ENCODE measurements at regions not wholly inside any gene's neighbourhood (a gene's known extent, or its start where the extent isn't known, plus 50 kb on each side); places are given as distances from the start of the nearest gene placed in this dataset.

GRCh38 chr12:125907351-125907750 lies 842.1 kb downstream of the AACS start:
- 42 to 69% (median 62%) methylated on average over 3 of the region's 3 CpGs for WGBS, 5 donors
- no peaks in the 10 kb centered on the region for H3K36me3 ChIP-seq
- no peak overlapping the region for H3K27ac ChIP-seq
- no peak for DNase-seq
- no peak for TF ChIP-seq POLR2A (IDR thresholded peaks at IDR 0.05)
- no peak for TF ChIP-seq EP300 (IDR thresholded peaks at IDR 0.05)
- TF ChIP-seq CTCF (IDR thresholded peaks at IDR 0.05) = no peak
- H3K4me1 ChIP-seq = no peaks in the 10 kb centered on the region
- H3K27me3 ChIP-seq = no peaks in the 10 kb centered on the region
- peaks cover 0 to 2% (median 0%) of the 10 kb centered on the region in 4 donors for H3K9me3 ChIP-seq
- intact Hi-C loops (cut with DNase I; ENCODE audit: low total_unique reads) = no loop called here
- H3K4me3 ChIP-seq = no peak overlapping the region

DNA sequence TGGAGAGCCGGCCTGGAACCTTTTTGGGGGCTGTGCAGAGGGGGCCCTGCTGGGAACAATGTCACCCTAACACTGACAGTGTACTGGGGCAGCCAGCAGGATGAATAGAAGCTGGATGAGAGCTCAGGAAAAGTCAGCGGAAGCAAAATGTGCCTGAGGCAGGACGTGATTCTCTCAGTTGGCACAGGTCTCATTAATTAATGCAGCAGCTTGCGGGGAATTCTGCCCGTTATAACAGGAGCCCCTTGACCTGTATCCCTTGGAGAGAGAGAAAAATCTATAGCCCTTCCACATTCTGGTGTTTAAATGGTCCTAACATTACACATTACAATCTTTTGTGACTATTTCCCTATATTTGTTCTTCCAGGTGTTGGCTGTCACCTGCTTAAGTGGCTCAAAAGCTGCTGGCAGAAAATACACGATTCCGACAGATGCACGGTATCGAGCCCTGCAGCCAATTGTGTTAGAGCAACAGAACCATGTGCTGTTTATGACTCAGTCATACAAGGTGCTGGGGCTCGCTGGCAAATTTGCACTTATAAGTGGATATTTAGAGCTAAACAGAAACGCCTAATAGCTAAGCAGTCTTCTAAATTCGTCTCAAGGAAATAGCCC lies 854.7 kb downstream of the AACS start:
- H3K36me3 ChIP-seq = no peaks in the 10 kb centered on the region
- no peak for DNase-seq
- no peaks in the 10 kb centered on the region for H3K4me1 ChIP-seq
- no peak overlapping the region for H3K4me3 ChIP-seq
- TF ChIP-seq POLR2A (IDR thresholded peaks at IDR 0.05) = no peak
- TF ChIP-seq EP300 (IDR thresholded peaks at IDR 0.05) = no peak
- no peak for TF ChIP-seq POLR2AphosphoS5 (IDR thresholded peaks at IDR 0.05)
- no peak for TF ChIP-seq CTCF (IDR thresholded peaks at IDR 0.05)
- 46 to 59% (median 49%) methylated on average over 12 of the region's 12 CpGs for WGBS, 5 donors
- no peak overlapping the region for H3K27ac ChIP-seq
- no peaks in the 10 kb centered on the region for H3K27me3 ChIP-seq
- intact Hi-C loops (cut with DNase I; ENCODE audit: low total_unique reads) = no loop called here
- no peaks in the 10 kb centered on the region for H3K9me3 ChIP-seq

- Histone ChIP-seq H3K4me3 (no peak overlapping the region), H3K36me3 (no peaks in the 10 kb centered on the region), H3K27me3 (no peaks in the 10 kb centered on the region), H3K9me3 (no peaks in the 10 kb centered on the region), H3K4me1 (no peaks in the 10 kb centered on the region), H3K27ac (no peak overlapping the region)
- intact Hi-C loops (cut with DNase I; ENCODE audit: low total_unique reads) = no loop called here
- WGBS, 5 donors = 70 to 82% (median 79%) methylated on average over 5 of the region's 5 CpGs
- DNase-seq = no peak
- TF ChIP-seq POLR2AphosphoS5 (IDR thresholded peaks at IDR 0.05) (no peak), EP300 (IDR thresholded peaks at IDR 0.05) (no peak), CTCF (IDR thresholded peaks at IDR 0.05) (no peak), POLR2A (IDR thresholded peaks at IDR 0.05) (no peak)
These were observed 857.1 kb downstream of the AACS start for GRCh38 chr12:125922330-125922729.

GRCh38 chr12:125936502-125936901 lies 871.3 kb downstream of the AACS start:
- Histone ChIP-seq H3K9me3 (peaks cover 0 to 3% (median 1%) of the 10 kb centered on the region in 4 donors), H3K27ac (no peak overlapping the region), H3K4me1 (no peaks in the 10 kb centered on the region), H3K27me3 (no peaks in the 10 kb centered on the region), H3K36me3 (no peaks in the 10 kb centered on the region), H3K4me3 (no peak overlapping the region)
- DNase-seq = no peak
- no peak for TF ChIP-seq POLR2AphosphoS5 (IDR thresholded peaks at IDR 0.05)
- no peak for TF ChIP-seq CTCF (IDR thresholded peaks at IDR 0.05)
- TF ChIP-seq POLR2A (IDR thresholded peaks at IDR 0.05) = no peak
- TF ChIP-seq EP300 (IDR thresholded peaks at IDR 0.05) = no peak
- intact Hi-C loops (cut with DNase I; ENCODE audit: low total_unique reads) = no loop called here
- 79 to 100% (median 88%) methylated on average over 1 of the region's 1 CpG for WGBS, 5 donors

Measured in stomach (tissue), 8 donors.